A549 (cell line): ENCODE measurements at regions not wholly inside any gene's neighbourhood (a gene's known extent, or its start where the extent isn't known, plus 50 kb on each side); places are given as distances from the start of the nearest gene placed in this dataset.

Source experiments
- CHD4 ChIP-seq: fragments of 200-600 bp; sonication (generic); IDR thresholded peaks from 2 replicates; pipeline ENCODE4 v1.6.1; 2016; ENCODE audit warnings: antibody characterized with exemption, mild to moderate bottlenecking, borderline replicate concordance
- CTCF ChIP-seq: fragments of >200 bp; sonication (Bioruptor Twin); formaldehyde crosslinking; IDR thresholded peaks from 3 replicates; pipeline ENCODE4 v1.5.1; 2016
- ESRRA ChIP-seq: fragments of 150-350 bp; IDR thresholded peaks from 2 replicates; pipeline ENCODE4 v1.6.1; 2014; ENCODE audit warnings: mild to moderate bottlenecking, low read length, borderline replicate concordance

DNA sequence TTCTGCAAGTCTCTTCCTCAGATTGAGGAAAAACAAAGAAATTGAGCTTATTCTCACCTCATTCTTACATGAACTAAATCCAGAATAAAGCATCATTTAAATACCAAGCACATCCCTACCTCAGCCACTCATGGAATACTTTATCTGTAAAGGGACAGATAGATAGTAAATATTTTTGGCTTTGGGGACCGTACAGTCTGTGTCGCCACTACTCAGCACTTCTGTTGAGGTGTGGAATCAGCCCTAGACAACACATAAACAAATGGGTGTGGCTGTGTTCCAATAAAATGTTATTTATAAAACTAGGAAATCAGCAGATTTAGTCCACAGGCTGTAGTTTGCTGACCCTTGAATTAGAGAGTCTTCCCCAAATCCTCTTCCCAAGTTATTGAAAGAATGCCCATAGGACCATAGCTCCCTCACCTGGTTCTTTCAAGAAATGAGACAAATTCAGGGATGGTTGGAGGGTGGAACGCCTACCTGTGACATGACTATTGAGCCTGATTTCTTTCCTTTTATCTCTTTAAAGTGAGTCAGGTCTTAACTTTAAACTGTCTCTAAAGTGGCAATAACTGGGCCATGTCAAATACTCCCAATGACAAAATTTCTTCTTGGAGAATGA is 878.5 kb downstream of the USP25 start:
- TF ChIP-seq CTCF (peak; percentile 20), ESRRA (no peak), CHD4 (no peak)
